IMR-90 (cell line): ENCODE measurements at regions not wholly inside any gene's neighbourhood (a gene's known extent, or its start where the extent isn't known, plus 50 kb on each side); places are given as distances from the start of the nearest gene placed in this dataset.
A peak's percentile ranks its signal among the peaks of the same experiment; 100 is the strongest.

Source experiments
- ATAC-seq: fragments of 200-7000 bp; cut with Tn5 transposase; 2 replicates; pipeline ENCODE4 v1.9.1; 2020; ENCODE audit warnings: low read depth, mild to moderate bottlenecking, moderate library complexity
- BruUV-seq: library from RNA; stranded (reverse); fragments of 400-500 nt; replicated peaks from 2 replicates; lab custom pipeline; 2021; lab: Mats Ljungman, UMichigan
- CTCF ChIA-PET: fragments of 300-600 bp; formaldehyde crosslinking; extraction: SDS; loops from one replicate; lab custom pipeline; 2021; ENCODE audit warnings: antibody characterized with exemption; lab: Yijun Ruan, JAX
- POLR2A ChIA-PET: fragments of 300-600 bp; sonication (Branson Sonifier 250); formaldehyde crosslinking; loops from one replicate; lab custom pipeline; 2022; ENCODE audit warnings: antibody characterized with exemption; ENCODE audit not compliant: unreplicated experiment; lab: Charles Lee
- DNase-seq: peaks from one replicate; pipeline ENCODE4 v3.0.0; 2013
- H2AFZ ChIP-seq: replicated peaks from 2 replicates; pipeline ENCODE3; 2013; ENCODE audit warnings: low read length, mild to moderate bottlenecking; ENCODE audit not compliant: poor library complexity
- H2AK5ac ChIP-seq: 2 replicates; pipeline ENCODE4 v1.6.1; 2013; ENCODE audit warnings: low read depth, low read length, inconsistent platforms
- H2AK9ac ChIP-seq: replicated peaks from 2 replicates; pipeline ENCODE3; 2013; ENCODE audit warnings: mild to moderate bottlenecking, low read depth, low read length, moderate library complexity; ENCODE audit not compliant: poor library complexity
- H2BK120ac ChIP-seq: 2 replicates; pipeline ENCODE4 v1.6.1; 2013; ENCODE audit warnings: low read depth, low read length, inconsistent platforms
- H2BK15ac ChIP-seq: 3 replicates; pipeline ENCODE4 v1.6.1; 2013; ENCODE audit warnings: low read depth, low read length, inconsistent platforms
- H2BK20ac ChIP-seq: 2 replicates; pipeline ENCODE4 v1.6.1; 2013; ENCODE audit warnings: low read depth, mild to moderate bottlenecking, inconsistent platforms, low read length, moderate library complexity
- H2BK5ac ChIP-seq: 2 replicates; pipeline ENCODE4 v1.6.1; 2013; ENCODE audit warnings: mild to moderate bottlenecking, low read depth, low read length, inconsistent platforms; ENCODE audit not compliant: poor library complexity, severe bottlenecking
- H3K14ac ChIP-seq: replicated peaks from 2 replicates; pipeline ENCODE4 v1.6.1; 2013; ENCODE audit warnings: low read depth, low read length, inconsistent platforms
- H3K18ac ChIP-seq: 2 replicates; pipeline ENCODE4 v1.6.1; 2013; ENCODE audit warnings: low read depth, low read length, control low read depth
- H3K23ac ChIP-seq: 2 replicates; pipeline ENCODE4 v1.6.1; 2013; ENCODE audit warnings: low read depth, low read length, inconsistent platforms
- H3K27ac ChIP-seq: 2 replicates; pipeline ENCODE4 v1.5.1; 2013; ENCODE audit warnings: mild to moderate bottlenecking, control low read depth, low read length; ENCODE audit not compliant: insufficient read depth
- H3K27me3 ChIP-seq: 2 replicates; pipeline ENCODE4 v1.6.1; 2013; ENCODE audit warnings: low read length; ENCODE audit not compliant: control insufficient read depth, insufficient read depth
- H3K36me3 ChIP-seq: 2 replicates; pipeline ENCODE4 v1.6.1; 2013; ENCODE audit warnings: low read length, mixed read lengths; ENCODE audit not compliant: control insufficient read depth, insufficient read depth
- H3K4ac ChIP-seq: 2 replicates; pipeline ENCODE4 v1.6.1; 2013; ENCODE audit warnings: low read depth, low read length, inconsistent platforms
- H3K4me1 ChIP-seq: 2 replicates; pipeline ENCODE4 v1.6.1; 2013; ENCODE audit warnings: low read length, mixed read lengths; ENCODE audit not compliant: control insufficient read depth, insufficient read depth
- H3K4me2 ChIP-seq: 2 replicates; pipeline ENCODE4 v1.6.1; 2013; ENCODE audit warnings: low read depth, mild to moderate bottlenecking, control low read depth, low read length, moderate library complexity
- H3K4me3 ChIP-seq: 2 replicates; pipeline ENCODE4 v1.5.1; 2013; ENCODE audit warnings: low read depth, mild to moderate bottlenecking, control low read depth, low read length, moderate library complexity; ENCODE audit not compliant: insufficient read depth
- H3K56ac ChIP-seq: 2 replicates; pipeline ENCODE4 v1.6.1; 2013; ENCODE audit warnings: low read length, inconsistent platforms; ENCODE audit not compliant: insufficient read depth; ENCODE audit errors: extremely low read depth
- H3K79me1 ChIP-seq, 2 experiments: 2 replicates each; pipeline ENCODE4 v1.6.1; 2013; ENCODE audit warnings: low read length in 2 of 2, inconsistent platforms in 1 of 2, low read depth in 1 of 2
- H3K9ac ChIP-seq: 2 replicates; pipeline ENCODE4 v1.6.1; 2013; ENCODE audit warnings: low read depth, low read length, control low read depth
- H3K9me1 ChIP-seq: 2 replicates; pipeline ENCODE4 v1.6.1; 2013; ENCODE audit warnings: low read length, inconsistent platforms; ENCODE audit not compliant: insufficient read depth
- H3K9me3 ChIP-seq: 2 replicates; pipeline ENCODE4 v1.6.1; 2013; ENCODE audit warnings: low read length; ENCODE audit not compliant: control insufficient read depth, insufficient read depth
- H4K20me1 ChIP-seq: 2 replicates; pipeline ENCODE4 v1.6.1; 2013; ENCODE audit warnings: low read length, inconsistent platforms; ENCODE audit not compliant: insufficient read depth
- H4K5ac ChIP-seq: 2 replicates; pipeline ENCODE4 v1.6.1; 2013; ENCODE audit warnings: mild to moderate bottlenecking, low read depth, low read length, control low read depth
- H4K8ac ChIP-seq, 2 experiments: 2 replicates each; pipeline ENCODE4 v1.6.1; 2013; ENCODE audit warnings: low read depth in 2 of 2, low read length in 2 of 2, control low read depth in 1 of 2, inconsistent platforms in 1 of 2
- H4K91ac ChIP-seq: 2 replicates; pipeline ENCODE4 v1.6.1; 2013; ENCODE audit warnings: low read depth, low read length, inconsistent platforms; ENCODE audit not compliant: insufficient read depth
- POLR2A ChIP-seq: IDR thresholded peaks from 2 replicates; pipeline ENCODE4 v1.6.1; 2012; ENCODE audit warnings: mild to moderate bottlenecking, low read depth, low read length
- WGBS, 2 experiments: methylation state at CpG; one replicate each; pipeline versions ENCODE4 v1.1.5 to v1.1.7; 2013; ENCODE audit warnings: missing lambda C conversion rate in 2 of 2; ENCODE audit not compliant: insufficient read length in 1 of 2; ENCODE audit errors: extremely low coverage in 2 of 2; 5-methylcytosine and 5-hydroxymethylcytosine counted together
- dilution Hi-C: fragments of 300-500 bp; cut with HindIII; formaldehyde crosslinking; loops from one replicate; pipeline ENCODE4 v1.14.3; 2018; ENCODE audit warnings: low sequenced_read_pairs; ENCODE audit not compliant: unreplicated experiment
- in situ Hi-C: fragments of 300-500 bp; cut with MboI; formaldehyde crosslinking; loops from 3 replicates; pipeline ENCODE4 v1.14.3; 2019; ENCODE audit warnings: low sequenced_read_pairs, inconsistent platforms, mixed read lengths
- intact Hi-C: fragments of 100-400 bp; cut with micrococcal nuclease; formaldehyde crosslinking; loops from 2 replicates; pipeline ENCODE4 v1.10.0; 2022

DNA sequence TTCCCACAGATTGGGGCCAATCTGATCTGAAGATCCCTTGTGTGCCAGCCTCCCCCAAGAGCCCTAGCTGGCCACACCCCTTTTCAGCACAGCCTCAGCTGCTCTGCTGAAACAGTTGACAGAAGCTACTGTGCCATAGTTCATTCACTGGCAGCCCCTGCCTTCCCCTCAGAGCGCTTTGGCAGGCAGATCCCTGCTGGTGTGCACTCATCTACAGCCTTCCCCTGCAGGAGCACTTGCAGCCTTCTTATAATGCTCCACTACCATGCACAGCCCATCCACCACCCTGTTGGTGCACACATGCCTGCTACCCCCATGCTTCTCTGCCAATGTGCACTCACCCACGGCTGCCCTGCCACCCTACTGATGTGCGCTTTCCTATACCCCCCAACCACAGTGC lies 471.3 kb downstream of the MTRR start:
- H3K4me3 ChIP-seq = no peak overlapping the region
- 58% methylated on average over 3 of the region's 3 CpGs; no CpG with 5 or more reads in 1 of the 2 experiments for WGBS, 2 experiments
- ChIA-PET CTCF (interaction anchor here (0.6 to 1.3 kb wide), 3 partner anchors 12 to 872 kb away, joined by 3 to 6 read pairs (median 5); no protein-coding TSS in a partner anchor), POLR2A (no interaction called here)
- no peak overlapping the region for H2BK120ac ChIP-seq
- peak; percentile 21; the same call in 1 of the 2 replicates for ATAC-seq
- in situ Hi-C loops = loop anchor here (10.0 kb wide), 1 partner anchor 865 kb away; no protein-coding TSS in a partner anchor
- H3K14ac ChIP-seq = no peak overlapping the region
- dilution Hi-C loops = no loop called here
- no TSS peak for BruUV-seq
- no peak overlapping the region for H2BK20ac ChIP-seq
- no peak for TF ChIP-seq POLR2A
- no peak overlapping the region for H3K23ac ChIP-seq
- no peaks in the 10 kb centered on the region for H3K79me1 ChIP-seq
- no peak overlapping the region for H3K9ac ChIP-seq
- H4K8ac ChIP-seq = no peak overlapping the region
- H3K4me2 ChIP-seq = no peak overlapping the region; the same call in 1 of the 2 replicates
- no peak overlapping the region for H4K5ac ChIP-seq
- no peak overlapping the region for H3K4ac ChIP-seq
- no peak for DNase-seq
- peak overlapping the region; percentile 65 for H2AK9ac ChIP-seq
- H3K9me1 ChIP-seq = 0 out of 2 replicates have a peak, but pooled peaks cover 3% of the 10 kb centered on the region
- intact Hi-C loops = loop anchor here (5.0 to 10.0 kb wide), 3 partner anchors 505 to 1202 kb away; no protein-coding TSS in a partner anchor
- no peak overlapping the region for H3K18ac ChIP-seq
- no peak overlapping the region for H2BK15ac ChIP-seq
- H4K91ac ChIP-seq = no peak overlapping the region
- H3K56ac ChIP-seq = no peak overlapping the region
- no peak overlapping the region for H3K27ac ChIP-seq
- no peaks in the 10 kb centered on the region for H3K36me3 ChIP-seq
- H2AFZ ChIP-seq = peak overlapping the region; percentile 63
- no peak overlapping the region for H2BK5ac ChIP-seq
- H4K20me1 ChIP-seq = no peaks in the 10 kb centered on the region
- H3K27me3 ChIP-seq = no peaks in the 10 kb centered on the region; the same call in 1 of the 2 replicates
- no peaks in the 10 kb centered on the region for H3K9me3 ChIP-seq
- no peak overlapping the region for H2AK5ac ChIP-seq
- H3K4me1 ChIP-seq = no peaks in the 10 kb centered on the region
